Neural cell (in vitro differentiated cells): ENCODE measurements at regions not wholly inside any gene's neighbourhood (a gene's known extent, or its start where the extent isn't known, plus 50 kb on each side); places are given as distances from the start of the nearest gene placed in this dataset.

Source experiments
- EP300 ChIP-seq: fragments of 450-650 bp; conservative IDR thresholded peaks from 2 replicates; pipeline ENCODE4 v1.6.1; 2014; ENCODE audit warnings: antibody characterized with exemption, mild to moderate bottlenecking, moderate library complexity; ENCODE audit not compliant: poor library complexity, severe bottlenecking
- EZH2 ChIP-seq: fragments of 200-600, 300-800 bp; shearing (Covaris generic), sonication (generic); IDR thresholded peaks from 2 replicates; pipeline ENCODE4 v1.6.1; 2014; ENCODE audit warnings: antibody characterized with exemption, low read length, borderline replicate concordance, mild to moderate bottlenecking; ENCODE audit not compliant: insufficient read depth, poor library complexity, severe bottlenecking
- MXI1 ChIP-seq: fragments of 450-650 bp; conservative IDR thresholded peaks from 2 replicates; pipeline ENCODE4 v1.6.1; 2014; ENCODE audit warnings: antibody characterized with exemption, mild to moderate bottlenecking; ENCODE audit not compliant: poor library complexity, severe bottlenecking
- POLR2AphosphoS5 ChIP-seq: IDR thresholded peaks from 2 replicates; pipeline ENCODE4 v1.6.1; 2012
- RAD21 ChIP-seq: fragments of 450-650 bp; conservative IDR thresholded peaks from 2 replicates; pipeline ENCODE4 v1.6.1; 2014; ENCODE audit warnings: antibody characterized with exemption, mild to moderate bottlenecking, moderate library complexity
- SMC3 ChIP-seq: fragments of 450-650 bp; conservative IDR thresholded peaks from 2 replicates; pipeline ENCODE4 v1.6.1; 2014; ENCODE audit warnings: antibody characterized with exemption, mild to moderate bottlenecking, moderate library complexity; ENCODE audit not compliant: poor library complexity
- TF ChIP-seq, protein P1 (sequence below): fragments of 450-650 bp; IDR thresholded peaks from 2 replicates; pipeline ENCODE4 v1.5.1; 2014; ENCODE audit warnings: antibody characterized with exemption, mild to moderate bottlenecking, moderate library complexity; ENCODE audit not compliant: poor library complexity, severe bottlenecking
- TF ChIP-seq, protein P2 (sequence below): IDR thresholded peaks from 2 replicates; pipeline ENCODE4 v1.6.1; 2012; ENCODE audit warnings: borderline replicate concordance

DNA sequence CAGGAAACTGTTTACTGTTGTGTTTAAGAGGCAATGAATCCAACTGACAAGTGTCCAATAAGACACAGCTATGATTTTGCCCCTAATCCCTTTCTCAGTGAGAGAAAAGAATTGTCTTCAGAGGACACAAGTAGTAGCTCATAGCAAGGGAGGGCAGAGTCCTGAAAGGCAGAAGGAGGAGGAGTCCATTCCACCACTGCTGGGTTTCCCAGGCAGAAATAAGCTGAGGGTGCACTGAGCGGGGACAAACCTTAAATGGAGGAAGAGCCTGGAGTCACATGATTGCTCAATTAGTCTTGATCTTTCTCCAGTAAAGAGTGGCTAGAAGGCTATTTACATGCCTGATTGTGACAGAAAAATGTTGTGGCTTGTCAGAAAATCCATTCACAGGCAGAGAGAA is 573.8 kb downstream of the POM121L12 start:
- TF ChIP-seq EP300 (no peak), EZH2 (no peak), RAD21 (no peak), MXI1 (no peak), POLR2AphosphoS5 (no peak), SMC3 (no peak)
- TF ChIP-seq, protein P1, sequence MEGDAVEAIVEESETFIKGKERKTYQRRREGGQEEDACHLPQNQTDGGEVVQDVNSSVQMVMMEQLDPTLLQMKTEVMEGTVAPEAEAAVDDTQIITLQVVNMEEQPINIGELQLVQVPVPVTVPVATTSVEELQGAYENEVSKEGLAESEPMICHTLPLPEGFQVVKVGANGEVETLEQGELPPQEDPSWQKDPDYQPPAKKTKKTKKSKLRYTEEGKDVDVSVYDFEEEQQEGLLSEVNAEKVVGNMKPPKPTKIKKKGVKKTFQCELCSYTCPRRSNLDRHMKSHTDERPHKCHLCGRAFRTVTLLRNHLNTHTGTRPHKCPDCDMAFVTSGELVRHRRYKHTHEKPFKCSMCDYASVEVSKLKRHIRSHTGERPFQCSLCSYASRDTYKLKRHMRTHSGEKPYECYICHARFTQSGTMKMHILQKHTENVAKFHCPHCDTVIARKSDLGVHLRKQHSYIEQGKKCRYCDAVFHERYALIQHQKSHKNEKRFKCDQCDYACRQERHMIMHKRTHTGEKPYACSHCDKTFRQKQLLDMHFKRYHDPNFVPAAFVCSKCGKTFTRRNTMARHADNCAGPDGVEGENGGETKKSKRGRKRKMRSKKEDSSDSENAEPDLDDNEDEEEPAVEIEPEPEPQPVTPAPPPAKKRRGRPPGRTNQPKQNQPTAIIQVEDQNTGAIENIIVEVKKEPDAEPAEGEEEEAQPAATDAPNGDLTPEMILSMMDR, result no peak
- TF ChIP-seq, protein P2, sequence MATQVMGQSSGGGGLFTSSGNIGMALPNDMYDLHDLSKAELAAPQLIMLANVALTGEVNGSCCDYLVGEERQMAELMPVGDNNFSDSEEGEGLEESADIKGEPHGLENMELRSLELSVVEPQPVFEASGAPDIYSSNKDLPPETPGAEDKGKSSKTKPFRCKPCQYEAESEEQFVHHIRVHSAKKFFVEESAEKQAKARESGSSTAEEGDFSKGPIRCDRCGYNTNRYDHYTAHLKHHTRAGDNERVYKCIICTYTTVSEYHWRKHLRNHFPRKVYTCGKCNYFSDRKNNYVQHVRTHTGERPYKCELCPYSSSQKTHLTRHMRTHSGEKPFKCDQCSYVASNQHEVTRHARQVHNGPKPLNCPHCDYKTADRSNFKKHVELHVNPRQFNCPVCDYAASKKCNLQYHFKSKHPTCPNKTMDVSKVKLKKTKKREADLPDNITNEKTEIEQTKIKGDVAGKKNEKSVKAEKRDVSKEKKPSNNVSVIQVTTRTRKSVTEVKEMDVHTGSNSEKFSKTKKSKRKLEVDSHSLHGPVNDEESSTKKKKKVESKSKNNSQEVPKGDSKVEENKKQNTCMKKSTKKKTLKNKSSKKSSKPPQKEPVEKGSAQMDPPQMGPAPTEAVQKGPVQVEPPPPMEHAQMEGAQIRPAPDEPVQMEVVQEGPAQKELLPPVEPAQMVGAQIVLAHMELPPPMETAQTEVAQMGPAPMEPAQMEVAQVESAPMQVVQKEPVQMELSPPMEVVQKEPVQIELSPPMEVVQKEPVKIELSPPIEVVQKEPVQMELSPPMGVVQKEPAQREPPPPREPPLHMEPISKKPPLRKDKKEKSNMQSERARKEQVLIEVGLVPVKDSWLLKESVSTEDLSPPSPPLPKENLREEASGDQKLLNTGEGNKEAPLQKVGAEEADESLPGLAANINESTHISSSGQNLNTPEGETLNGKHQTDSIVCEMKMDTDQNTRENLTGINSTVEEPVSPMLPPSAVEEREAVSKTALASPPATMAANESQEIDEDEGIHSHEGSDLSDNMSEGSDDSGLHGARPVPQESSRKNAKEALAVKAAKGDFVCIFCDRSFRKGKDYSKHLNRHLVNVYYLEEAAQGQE, result no peak
